ENCODE measurements at regions not wholly inside any gene's neighbourhood (a gene's known extent, or its start where the extent isn't known, plus 50 kb on each side); places are given as distances from the start of the nearest gene placed in this dataset.

GRCh38 chr3:102225005-102225404 lies 209.8 kb upstream of the ZPLD1 start:
- Histone ChIP-seq H3K4me3 (no peak overlapping the region), H3K27me3 (no peaks in the 10 kb centered on the region), H3K36me3 (no peaks in the 10 kb centered on the region), H3K27ac (no peak overlapping the region), H3K4me1 (no peaks in the 10 kb centered on the region), H3K9me3 (no peaks in the 10 kb centered on the region)
- peak in 1 of 4 donors; percentile 18 for ATAC-seq
- WGBS (ENCODE audit: insufficient coverage, low coverage, low lambda C conversion rate, missing lambda C conversion rate), result 39% methylated on average over 7 of the region's 8 CpGs
- intact Hi-C loops (cut with DNase I), result loop anchor here (5.0 kb wide), 1 partner anchor 413 kb away; no protein-coding TSS in a partner anchor
- DNase-seq, result no peak
- TF ChIP-seq POLR2A (IDR thresholded peaks at IDR 0.05), result no peak
- TF ChIP-seq, protein P1, sequence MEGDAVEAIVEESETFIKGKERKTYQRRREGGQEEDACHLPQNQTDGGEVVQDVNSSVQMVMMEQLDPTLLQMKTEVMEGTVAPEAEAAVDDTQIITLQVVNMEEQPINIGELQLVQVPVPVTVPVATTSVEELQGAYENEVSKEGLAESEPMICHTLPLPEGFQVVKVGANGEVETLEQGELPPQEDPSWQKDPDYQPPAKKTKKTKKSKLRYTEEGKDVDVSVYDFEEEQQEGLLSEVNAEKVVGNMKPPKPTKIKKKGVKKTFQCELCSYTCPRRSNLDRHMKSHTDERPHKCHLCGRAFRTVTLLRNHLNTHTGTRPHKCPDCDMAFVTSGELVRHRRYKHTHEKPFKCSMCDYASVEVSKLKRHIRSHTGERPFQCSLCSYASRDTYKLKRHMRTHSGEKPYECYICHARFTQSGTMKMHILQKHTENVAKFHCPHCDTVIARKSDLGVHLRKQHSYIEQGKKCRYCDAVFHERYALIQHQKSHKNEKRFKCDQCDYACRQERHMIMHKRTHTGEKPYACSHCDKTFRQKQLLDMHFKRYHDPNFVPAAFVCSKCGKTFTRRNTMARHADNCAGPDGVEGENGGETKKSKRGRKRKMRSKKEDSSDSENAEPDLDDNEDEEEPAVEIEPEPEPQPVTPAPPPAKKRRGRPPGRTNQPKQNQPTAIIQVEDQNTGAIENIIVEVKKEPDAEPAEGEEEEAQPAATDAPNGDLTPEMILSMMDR (IDR thresholded peaks at IDR 0.05), result no peak

GRCh38 chr3:102225407-102226132 lies 209.2 kb upstream of the ZPLD1 start:
- Histone ChIP-seq H3K27me3 (no peaks in the 10 kb centered on the region), H3K27ac (no peak overlapping the region), H3K4me3 (no peak overlapping the region), H3K9me3 (no peaks in the 10 kb centered on the region), H3K36me3 (no peaks in the 10 kb centered on the region), H3K4me1 (no peaks in the 10 kb centered on the region)
- peak; percentile 83 to 87 (median 86) for ATAC-seq
- WGBS (ENCODE audit: insufficient coverage, low coverage, low lambda C conversion rate, missing lambda C conversion rate), result 4% methylated on average over 1 of the region's 1 CpG
- intact Hi-C loops (cut with DNase I), result loop anchor here (5.0 kb wide), 1 partner anchor 413 kb away; no protein-coding TSS in a partner anchor
- no peak for DNase-seq
- TF ChIP-seq POLR2A (IDR thresholded peaks at IDR 0.05), result no peak
- TF ChIP-seq, protein P1 (IDR thresholded peaks at IDR 0.05), result peak; percentile 59 to 70 (median 66)

- no peak for ATAC-seq
- intact Hi-C loops (cut with DNase I), result loop anchor here (5.0 kb wide), 1 partner anchor 414 kb away; no protein-coding TSS in a partner anchor
- TF ChIP-seq, protein P1 (IDR thresholded peaks at IDR 0.05), result no peak
- no peak for TF ChIP-seq POLR2A (IDR thresholded peaks at IDR 0.05)
- WGBS (ENCODE audit: insufficient coverage, low coverage, low lambda C conversion rate, missing lambda C conversion rate), result 65% methylated on average over 1 of the region's 1 CpG
- no peaks in the 10 kb centered on the region for H3K36me3 ChIP-seq
- H3K9me3 ChIP-seq, result no peaks in the 10 kb centered on the region
- no peaks in the 10 kb centered on the region for H3K4me1 ChIP-seq
- H3K27me3 ChIP-seq, result no peaks in the 10 kb centered on the region
- H3K4me3 ChIP-seq, result no peak overlapping the region
- DNase-seq, result no peak
- no peak overlapping the region for H3K27ac ChIP-seq
Observed at GRCh38 chr3:102226463-102226862, 208.4 kb upstream of the ZPLD1 start.

DNA sequence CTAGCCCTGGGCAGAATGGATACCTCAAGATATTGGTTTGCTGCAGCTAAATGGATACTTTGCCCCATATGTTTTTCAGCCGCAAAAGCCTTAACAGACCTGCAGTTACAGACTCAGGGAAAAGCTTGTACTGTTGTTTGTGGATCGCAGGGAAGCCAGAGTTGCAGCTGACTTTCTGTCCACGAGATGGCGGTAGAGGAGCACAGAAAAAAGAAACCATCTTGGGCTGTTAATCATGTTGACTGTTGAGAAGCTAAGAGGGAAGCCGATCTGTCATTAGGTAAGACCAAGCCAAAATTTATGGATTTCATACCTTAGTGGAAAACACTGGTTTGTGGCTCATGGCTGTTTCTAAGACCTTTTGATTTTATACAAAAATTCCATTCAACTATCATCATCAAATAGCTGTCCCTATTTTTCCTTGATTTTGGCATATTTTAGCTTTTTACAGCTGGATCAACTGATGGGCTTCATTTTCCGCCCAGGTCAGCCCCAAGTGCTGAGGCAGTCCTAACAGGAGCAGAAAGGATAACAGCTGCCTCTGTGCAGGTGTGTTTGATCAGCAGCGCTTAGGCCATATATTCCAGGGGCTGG lies 205.7 kb upstream of the ZPLD1 start:
- peak; percentile 90 to 94 (median 92) for ATAC-seq
- no peaks in the 10 kb centered on the region for H3K27me3 ChIP-seq
- H3K36me3 ChIP-seq, result no peaks in the 10 kb centered on the region
- peak in 2 of 3 donors; percentile 53 to 72 for DNase-seq
- TF ChIP-seq, protein P1 (IDR thresholded peaks at IDR 0.05), result peak; percentile 94 to 97 (median 95)
- no peak for TF ChIP-seq POLR2A (IDR thresholded peaks at IDR 0.05)
- 24% methylated on average over 7 of the region's 7 CpGs for WGBS (ENCODE audit: insufficient coverage, low coverage, low lambda C conversion rate, missing lambda C conversion rate)
- no peak overlapping the region for H3K27ac ChIP-seq
- no peaks in the 10 kb centered on the region for H3K4me1 ChIP-seq
- intact Hi-C loops (cut with DNase I), result loop anchor here (5.0 kb wide), 1 partner anchor 417 kb away; no protein-coding TSS in a partner anchor
- no peaks in the 10 kb centered on the region for H3K9me3 ChIP-seq
- H3K4me3 ChIP-seq, result no peak overlapping the region

Measured in right lobe of liver (tissue), 6 donors.